ENCODE measurements at regions not wholly inside any gene's neighbourhood (a gene's known extent, or its start where the extent isn't known, plus 50 kb on each side); places are given as distances from the start of the nearest gene placed in this dataset.

GRCh38 chr7:124084024-124084423 is 51.2 kb upstream of the TMEM229A start:
- H3K27ac ChIP-seq (ENCODE audit: low read length) = no peak overlapping the region
- TF ChIP-seq CTCF (IDR thresholded peaks at IDR 0.05) = no peak
- Mint-ChIP-seq H3K4me3 (no peak overlapping the region), H3K36me3 (peaks cover 6% of the 10 kb centered on the region), H3K27me3 (ENCODE audit: low read depth in 2 of 2) (no peaks in the 10 kb centered on the region), H3K9me3 (peaks cover 4 to 6% of the 10 kb centered on the region in 2 donors), H3K27ac (no peak overlapping the region), H3K4me1 (no peaks in the 10 kb centered on the region)
- H3K4me3 ChIP-seq (ENCODE audit: low read length) = no peak overlapping the region
- 4% methylated on average over 3 of the region's 3 CpGs for WGBS (ENCODE audit: insufficient coverage)
- intact Hi-C loops (cut with micrococcal nuclease) = no loop called here
- ATAC-seq (no peak), DNase-seq (no peak)
- H3K27me3 ChIP-seq (ENCODE audit: control insufficient read depth, insufficient read depth, low read length) = no peaks in the 10 kb centered on the region
- H3K9me3 ChIP-seq (ENCODE audit: control insufficient read depth, insufficient read depth, low read length) = no peaks in the 10 kb centered on the region
- no peaks in the 10 kb centered on the region for H3K36me3 ChIP-seq (ENCODE audit: control insufficient read depth, insufficient read depth, low read length)
- no peaks in the 10 kb centered on the region for H3K4me1 ChIP-seq (ENCODE audit: control insufficient read depth, insufficient read depth, low read length)

All from natural killer cell (primary cell).